ENCODE measurements at regions not wholly inside any gene's neighbourhood (a gene's known extent, or its start where the extent isn't known, plus 50 kb on each side); places are given as distances from the start of the nearest gene placed in this dataset.

- TF ChIP-seq CTCF (IDR thresholded peaks at IDR 0.05) (no peak), POLR2A (IDR thresholded peaks at IDR 0.05; ENCODE audit: low read depth) (no peak)
Observed at GRCh38 chr6:167236239-167236571, 54.9 kb upstream of the UNC93A start.

Data from esophagus muscularis mucosa (tissue), 3 donors.